HCT116 (cell line): ENCODE measurements at regions not wholly inside any gene's neighbourhood (a gene's known extent, or its start where the extent isn't known, plus 50 kb on each side); places are given as distances from the start of the nearest gene placed in this dataset.

Experiments used
- ATAC-seq: fragments of 200-7000 bp; cut with Tn5 transposase; 2 replicates; pipeline ENCODE4 v1.9.1; 2020; ENCODE audit warnings: mild to moderate bottlenecking, moderate library complexity
- BruUV-seq: library from RNA; stranded (reverse); fragments of 400-500 nt; replicated peaks from 2 replicates; lab custom pipeline; 2021; lab: Mats Ljungman, UMichigan
- CTCF ChIA-PET: fragments of 300-600 bp; sonication (Branson Sonifier 250); formaldehyde crosslinking; loops from one replicate; lab custom pipeline; 2021; ENCODE audit warnings: antibody characterized with exemption; lab: Charles Lee
- POLR2A ChIA-PET: fragments of 300-600, 350-600 bp; sonication (Branson Sonifier 250); formaldehyde crosslinking; loops from one replicate; lab custom pipeline; 2021; ENCODE audit warnings: antibody characterized with exemption; lab: Charles Lee
- RAD21 ChIA-PET, 2 experiments: fragments of 300-600 bp; sonication (Branson Sonifier 250); formaldehyde crosslinking; loops; one replicate each; lab custom pipeline; 2023; ENCODE audit warnings: low total read pairs in 2 of 2; ENCODE audit not compliant: uncharacterized antibody in 2 of 2, unreplicated experiment in 2 of 2, low non-redundant PET in 1 of 2; lab: Charles Lee
- DNase-seq: peaks from one replicate; pipeline ENCODE4 v3.0.0-alpha.2; 2010; ENCODE audit warnings: low read depth, low spot score
- H2AFZ ChIP-seq: fragments of 200-600 bp; shearing (Covaris generic), sonication (generic); 2 replicates; pipeline ENCODE4 v1.6.1; 2017; ENCODE audit warnings: low read depth, mixed run types, mixed read lengths, antibody characterized with exemption, low read length; ENCODE audit not compliant: poor library complexity, severe bottlenecking
- H3K27ac ChIP-seq: 2 replicates; pipeline ENCODE4 v1.5.1; 2012; ENCODE audit warnings: low read depth, low read length
- H3K27me3 ChIP-seq: fragments of 200-600 bp; sonication (generic); 2 replicates; pipeline ENCODE4 v1.6.1; 2016; ENCODE audit warnings: mixed run types, low read length, mixed read lengths; ENCODE audit not compliant: insufficient read depth
- H3K36me3 ChIP-seq, 2 experiments: fragments of 200-500 bp in 1 of 2; fragments of 200-600 bp in 1 of 2; sonication (Bioruptor generic) in 1 of 2; sonication (generic) in 1 of 2; 2 replicates each; pipeline versions ENCODE4 v1.5.1 to v1.6.1; 2014 to 2016; ENCODE audit warnings: low read length in 2 of 2, inconsistent platforms in 1 of 2, mixed read lengths in 1 of 2, mixed run types in 1 of 2; ENCODE audit not compliant: insufficient read depth in 2 of 2, control insufficient read depth in 1 of 2
- H3K4me1 ChIP-seq, 2 experiments: fragments of 200-600 bp in 1 of 2; sonication (generic) in 1 of 2; 2 replicates each; pipeline versions ENCODE4 v1.5.1 to v1.6.1; 2012 to 2017; ENCODE audit warnings: low read length in 2 of 2, inconsistent platforms in 1 of 2, mild to moderate bottlenecking in 1 of 2, mixed read lengths in 1 of 2, mixed run types in 1 of 2, moderate library complexity in 1 of 2; ENCODE audit not compliant: insufficient read depth in 2 of 2, control insufficient read depth in 1 of 2
- H3K4me2 ChIP-seq: fragments of 200-600 bp; sonication (generic); 2 replicates; pipeline ENCODE4 v1.6.1; 2017; ENCODE audit warnings: mixed run types, low read length, mixed read lengths
- H3K4me3 ChIP-seq, 2 experiments: fragments of 200-600 bp in 1 of 2; sonication (generic) in 1 of 2; replicated peaks in 1 of 2; 2 replicates each; pipeline ENCODE4 v1.5.1; 2011 to 2016; ENCODE audit warnings: low read length in 2 of 2, control low read depth in 1 of 2, low read depth in 1 of 2, mild to moderate bottlenecking in 1 of 2, mixed read lengths in 1 of 2, mixed run types in 1 of 2
- H3K79me2 ChIP-seq: fragments of 200-600 bp; sonication (generic); 2 replicates; pipeline ENCODE4 v1.6.1; 2017; ENCODE audit warnings: mild to moderate bottlenecking, mixed run types, low read length, moderate library complexity, mixed read lengths; ENCODE audit not compliant: insufficient read depth
- H3K9ac ChIP-seq: fragments of 200-600 bp; sonication (generic); 2 replicates; pipeline ENCODE4 v1.6.1; 2016; ENCODE audit warnings: low read length, mixed read lengths
- H3K9me2 ChIP-seq: fragments of 200-600 bp; sonication (generic), shearing (Covaris generic); 2 replicates; pipeline ENCODE4 v1.6.1; 2017; ENCODE audit warnings: mixed run types, mild to moderate bottlenecking, moderate library complexity; ENCODE audit not compliant: insufficient read depth
- H3K9me3 ChIP-seq, 2 experiments: fragments of 200-500 bp in 1 of 2; fragments of 200-600 bp in 1 of 2; sonication (Bioruptor generic) in 1 of 2; sonication (generic) in 1 of 2; 2 replicates each; pipeline ENCODE4 v1.6.1; 2014 to 2017; ENCODE audit warnings: low read length in 2 of 2, mixed read lengths in 2 of 2, inconsistent platforms in 1 of 2, low read depth in 1 of 2, mild to moderate bottlenecking in 1 of 2, mixed run types in 1 of 2, moderate library complexity in 1 of 2; ENCODE audit not compliant: control insufficient read depth in 1 of 2, insufficient read depth in 1 of 2
- H4K20me1 ChIP-seq: fragments of 200-600 bp; sonication (generic), shearing (Covaris generic); 2 replicates; pipeline ENCODE4 v1.6.1; 2017; ENCODE audit warnings: mixed run types, mild to moderate bottlenecking, moderate library complexity; ENCODE audit not compliant: insufficient read depth
- ATF3 ChIP-seq: IDR thresholded peaks from 2 replicates; pipeline ENCODE4 v1.6.1; 2012
- CBX3 ChIP-seq: IDR thresholded peaks from 2 replicates; pipeline ENCODE4 v1.6.1; 2012; ENCODE audit warnings: low read depth
- EGR1 ChIP-seq: IDR thresholded peaks from 2 replicates; pipeline ENCODE4 v1.6.1; 2012; ENCODE audit warnings: low read depth
- ELF1 ChIP-seq: IDR thresholded peaks from 2 replicates; pipeline ENCODE4 v1.6.1; 2012; ENCODE audit warnings: low read depth, borderline replicate concordance
- EZH2phosphoT487 ChIP-seq: fragments of 200-600 bp; IDR thresholded peaks from 2 replicates; pipeline ENCODE4 v1.6.1; 2018; ENCODE audit warnings: antibody characterized with exemption, borderline replicate concordance
- FOSL1 ChIP-seq: IDR thresholded peaks from 2 replicates; pipeline ENCODE4 v1.6.1; 2012; ENCODE audit warnings: low read depth
- POLR2A ChIP-seq: IDR thresholded peaks from 2 replicates; pipeline ENCODE4 v1.7.0; 2011; ENCODE audit warnings: borderline replicate concordance; ENCODE audit not compliant: insufficient read depth, insufficient read length; ENCODE audit errors: extremely low read depth
- SIN3A ChIP-seq: IDR thresholded peaks from 2 replicates; pipeline ENCODE4 v1.6.1; 2012; ENCODE audit warnings: low read depth
- SP1 ChIP-seq: IDR thresholded peaks from 2 replicates; pipeline ENCODE4 v1.6.1; 2012; ENCODE audit warnings: low read depth
- SRF ChIP-seq: IDR thresholded peaks from 2 replicates; pipeline ENCODE4 v1.6.1; 2012; ENCODE audit warnings: low read depth
- YY1 ChIP-seq: IDR thresholded peaks from 2 replicates; pipeline ENCODE4 v1.6.1; 2011; ENCODE audit warnings: low read length, low read depth, moderate library complexity, mild to moderate bottlenecking; ENCODE audit not compliant: insufficient replicate concordance; ENCODE audit errors: extremely low read depth
- ZNF274 ChIP-seq: fragments of 200-500 bp; sonication (Bioruptor generic); IDR thresholded peaks from 2 replicates; pipeline ENCODE4 v1.6.1; 2014; ENCODE audit warnings: mild to moderate bottlenecking, low read depth, low read length, inconsistent platforms
- intact Hi-C: fragments of 100-400 bp; cut with micrococcal nuclease; formaldehyde crosslinking; loops from 2 replicates; pipeline ENCODE4 v1.10.0; 2022
- TF ChIP-seq, protein P1 (sequence below): IDR thresholded peaks from 2 replicates; pipeline ENCODE4 v1.6.1; 2012
- TF ChIP-seq, protein P2 (sequence below): IDR thresholded peaks from 2 replicates; pipeline ENCODE4 v1.6.1; 2012; ENCODE audit warnings: low read depth

DNA sequence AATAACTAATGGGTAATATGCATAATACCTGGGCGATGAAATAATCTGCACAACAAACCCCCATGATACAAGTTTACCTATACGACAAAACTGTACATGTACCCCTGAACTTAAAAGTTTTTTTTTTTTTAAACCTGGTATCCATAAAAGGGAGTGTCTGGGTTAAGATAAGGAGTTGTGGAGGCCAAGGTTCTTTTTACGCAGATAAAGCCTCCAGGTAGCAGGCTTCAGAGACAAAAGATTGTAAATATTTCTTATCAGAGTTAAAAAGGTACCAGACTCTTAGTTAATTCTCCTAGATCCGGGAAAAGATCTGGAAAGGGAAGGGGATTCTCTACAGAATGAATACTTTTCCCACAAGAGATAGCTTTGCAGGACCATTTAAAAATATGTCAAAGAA, 259.4 kb upstream of the SSTR1 start:
- no peaks in the 10 kb centered on the region for H4K20me1 ChIP-seq
- no peaks in the 10 kb centered on the region for H3K9me2 ChIP-seq
- ChIA-PET RAD21 (no interaction called here), POLR2A (no interaction called here), CTCF (no interaction called here)
- intact Hi-C loops, result no loop called here
- no peak overlapping the region for H2AFZ ChIP-seq
- DNase-seq (no peak), ATAC-seq (no peak)
- no peaks in the 10 kb centered on the region for H3K27me3 ChIP-seq
- no peak for TF ChIP-seq ATF3
- no peak for TF ChIP-seq CBX3
- no peak for TF ChIP-seq ELF1
- no peak for TF ChIP-seq EZH2phosphoT487
- no peak for TF ChIP-seq SIN3A
- TF ChIP-seq, protein P1, sequence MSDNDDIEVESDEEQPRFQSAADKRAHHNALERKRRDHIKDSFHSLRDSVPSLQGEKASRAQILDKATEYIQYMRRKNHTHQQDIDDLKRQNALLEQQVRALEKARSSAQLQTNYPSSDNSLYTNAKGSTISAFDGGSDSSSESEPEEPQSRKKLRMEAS, result no peak
- no peak for TF ChIP-seq ZNF274
- TF ChIP-seq POLR2A, result no peak
- no peak for TF ChIP-seq YY1
- TF ChIP-seq, protein P2, sequence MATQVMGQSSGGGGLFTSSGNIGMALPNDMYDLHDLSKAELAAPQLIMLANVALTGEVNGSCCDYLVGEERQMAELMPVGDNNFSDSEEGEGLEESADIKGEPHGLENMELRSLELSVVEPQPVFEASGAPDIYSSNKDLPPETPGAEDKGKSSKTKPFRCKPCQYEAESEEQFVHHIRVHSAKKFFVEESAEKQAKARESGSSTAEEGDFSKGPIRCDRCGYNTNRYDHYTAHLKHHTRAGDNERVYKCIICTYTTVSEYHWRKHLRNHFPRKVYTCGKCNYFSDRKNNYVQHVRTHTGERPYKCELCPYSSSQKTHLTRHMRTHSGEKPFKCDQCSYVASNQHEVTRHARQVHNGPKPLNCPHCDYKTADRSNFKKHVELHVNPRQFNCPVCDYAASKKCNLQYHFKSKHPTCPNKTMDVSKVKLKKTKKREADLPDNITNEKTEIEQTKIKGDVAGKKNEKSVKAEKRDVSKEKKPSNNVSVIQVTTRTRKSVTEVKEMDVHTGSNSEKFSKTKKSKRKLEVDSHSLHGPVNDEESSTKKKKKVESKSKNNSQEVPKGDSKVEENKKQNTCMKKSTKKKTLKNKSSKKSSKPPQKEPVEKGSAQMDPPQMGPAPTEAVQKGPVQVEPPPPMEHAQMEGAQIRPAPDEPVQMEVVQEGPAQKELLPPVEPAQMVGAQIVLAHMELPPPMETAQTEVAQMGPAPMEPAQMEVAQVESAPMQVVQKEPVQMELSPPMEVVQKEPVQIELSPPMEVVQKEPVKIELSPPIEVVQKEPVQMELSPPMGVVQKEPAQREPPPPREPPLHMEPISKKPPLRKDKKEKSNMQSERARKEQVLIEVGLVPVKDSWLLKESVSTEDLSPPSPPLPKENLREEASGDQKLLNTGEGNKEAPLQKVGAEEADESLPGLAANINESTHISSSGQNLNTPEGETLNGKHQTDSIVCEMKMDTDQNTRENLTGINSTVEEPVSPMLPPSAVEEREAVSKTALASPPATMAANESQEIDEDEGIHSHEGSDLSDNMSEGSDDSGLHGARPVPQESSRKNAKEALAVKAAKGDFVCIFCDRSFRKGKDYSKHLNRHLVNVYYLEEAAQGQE, result no peak
- no peak for TF ChIP-seq EGR1
- TF ChIP-seq FOSL1, result no peak
- TF ChIP-seq SP1, result no peak
- TF ChIP-seq SRF, result no peak
- BruUV-seq, result no TSS peak
- no peaks in the 10 kb centered on the region for H3K36me3 ChIP-seq
- no peaks in the 10 kb centered on the region for H3K79me2 ChIP-seq
- no peak overlapping the region for H3K4me2 ChIP-seq
- H3K4me1 ChIP-seq, result no peaks in the 10 kb centered on the region
- no peaks in the 10 kb centered on the region for H3K9me3 ChIP-seq
- no peak overlapping the region for H3K27ac ChIP-seq
- no peak overlapping the region for H3K9ac ChIP-seq
- no peak overlapping the region for H3K4me3 ChIP-seq
